Smooth muscle cell (in vitro differentiated cells): ENCODE measurements at regions not wholly inside any gene's neighbourhood (a gene's known extent, or its start where the extent isn't known, plus 50 kb on each side); places are given as distances from the start of the nearest gene placed in this dataset.

Experiments
- DNase-seq: peaks from one replicate; lab custom pipeline; 2025; ENCODE audit not compliant: unreplicated experiment; lab: John Stamatoyannopoulos, UW
- H2AFZ ChIP-seq: fragments of 200-600 bp; sonication (generic); 2 replicates; pipeline ENCODE4 v1.6.0; 2016; ENCODE audit warnings: antibody characterized with exemption, low read depth, mild to moderate bottlenecking
- H3F3A ChIP-seq: fragments of 200-600 bp; sonication (generic); 2 replicates; pipeline ENCODE4 v1.6.0; 2017; ENCODE audit warnings: antibody characterized with exemption, low read depth
- H3K27ac ChIP-seq: fragments of 200-600 bp; sonication (generic); 2 replicates; pipeline ENCODE4 v1.5.1; 2016; ENCODE audit warnings: low read depth, mild to moderate bottlenecking
- H3K27me3 ChIP-seq: fragments of 200-600 bp; sonication (generic); 2 replicates; pipeline ENCODE4 v1.6.1; 2016; ENCODE audit warnings: low read depth, mild to moderate bottlenecking
- H3K36me3 ChIP-seq: fragments of 200-600 bp; sonication (generic); 2 replicates; pipeline ENCODE4 v1.5.1; 2016; ENCODE audit warnings: low read depth
- H3K4me1 ChIP-seq: fragments of 200-600 bp; sonication (generic); 2 replicates; pipeline ENCODE4 v1.5.1; 2016; ENCODE audit warnings: low read depth
- H3K4me2 ChIP-seq: fragments of 200-600 bp; sonication (generic); 2 replicates; pipeline ENCODE4 v1.6.0; 2016; ENCODE audit warnings: mild to moderate bottlenecking
- H3K4me3 ChIP-seq: fragments of 200-600 bp; sonication (generic); 2 replicates; pipeline ENCODE4 v1.5.1; 2016; ENCODE audit warnings: mild to moderate bottlenecking
- H3K79me2 ChIP-seq: fragments of 200-600 bp; sonication (generic); 2 replicates; pipeline ENCODE4 v1.6.0; 2016; ENCODE audit warnings: low read depth, mild to moderate bottlenecking
- H3K9ac ChIP-seq: fragments of 200-600 bp; sonication (generic); 2 replicates; pipeline ENCODE4 v1.6.0; 2016; ENCODE audit warnings: low read depth
- H3K9me3 ChIP-seq: fragments of 200-600 bp; sonication (generic); replicated peaks from 2 replicates; pipeline ENCODE4 v1.5.1; 2016; ENCODE audit warnings: low read depth
- H4K20me1 ChIP-seq: fragments of 200-600 bp; sonication (generic); 2 replicates; pipeline ENCODE4 v1.6.0; 2016; ENCODE audit warnings: low read depth
- WGBS: methylation state at CpG from one replicate; pipeline ENCODE4 v1.1.7; 2016; ENCODE audit warnings: low lambda C conversion rate; 5-methylcytosine and 5-hydroxymethylcytosine counted together
- TF ChIP-seq, protein P1 (sequence below): fragments of 200-600 bp; sonication (generic); IDR thresholded peaks from 2 replicates; pipeline ENCODE4 v1.5.1; 2017; ENCODE audit warnings: borderline replicate concordance, mild to moderate bottlenecking, antibody characterized with exemption; ENCODE audit not compliant: insufficient read depth, poor library complexity, severe bottlenecking

DNA sequence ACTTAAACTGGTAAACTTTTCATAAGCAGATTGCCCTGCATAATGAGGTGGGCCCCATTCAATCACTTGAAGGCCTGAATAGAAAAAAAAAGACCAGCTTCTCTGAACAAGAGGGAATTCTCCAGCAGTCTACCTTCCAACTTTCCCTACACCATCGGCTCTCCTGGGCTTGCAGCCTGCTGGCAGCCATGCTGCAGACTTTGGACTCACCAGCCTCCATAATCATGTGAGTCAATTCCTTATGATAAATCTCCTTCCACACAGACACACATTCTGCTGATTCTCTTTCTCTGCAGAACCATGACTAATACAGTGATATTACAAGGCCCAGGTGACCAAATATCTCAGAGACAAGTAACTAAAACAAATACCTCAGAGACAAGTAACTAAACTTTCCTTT, 113.8 kb upstream of the WDR17 start:
- 95% methylated on average over 1 of the region's 1 CpG for WGBS
- H3K4me3 ChIP-seq: no peak overlapping the region
- H3K9ac ChIP-seq: no peak overlapping the region
- H3F3A ChIP-seq: no peaks in the 10 kb centered on the region
- no peak for DNase-seq
- H3K79me2 ChIP-seq: no peaks in the 10 kb centered on the region
- H3K9me3 ChIP-seq: no peaks in the 10 kb centered on the region
- H3K27me3 ChIP-seq: no peaks in the 10 kb centered on the region
- H2AFZ ChIP-seq: no peak overlapping the region
- no peaks in the 10 kb centered on the region for H3K4me1 ChIP-seq
- no peaks in the 10 kb centered on the region for H3K36me3 ChIP-seq
- H3K27ac ChIP-seq: no peak overlapping the region
- H3K4me2 ChIP-seq: no peak overlapping the region
- H4K20me1 ChIP-seq: no peaks in the 10 kb centered on the region
- TF ChIP-seq, protein P1, sequence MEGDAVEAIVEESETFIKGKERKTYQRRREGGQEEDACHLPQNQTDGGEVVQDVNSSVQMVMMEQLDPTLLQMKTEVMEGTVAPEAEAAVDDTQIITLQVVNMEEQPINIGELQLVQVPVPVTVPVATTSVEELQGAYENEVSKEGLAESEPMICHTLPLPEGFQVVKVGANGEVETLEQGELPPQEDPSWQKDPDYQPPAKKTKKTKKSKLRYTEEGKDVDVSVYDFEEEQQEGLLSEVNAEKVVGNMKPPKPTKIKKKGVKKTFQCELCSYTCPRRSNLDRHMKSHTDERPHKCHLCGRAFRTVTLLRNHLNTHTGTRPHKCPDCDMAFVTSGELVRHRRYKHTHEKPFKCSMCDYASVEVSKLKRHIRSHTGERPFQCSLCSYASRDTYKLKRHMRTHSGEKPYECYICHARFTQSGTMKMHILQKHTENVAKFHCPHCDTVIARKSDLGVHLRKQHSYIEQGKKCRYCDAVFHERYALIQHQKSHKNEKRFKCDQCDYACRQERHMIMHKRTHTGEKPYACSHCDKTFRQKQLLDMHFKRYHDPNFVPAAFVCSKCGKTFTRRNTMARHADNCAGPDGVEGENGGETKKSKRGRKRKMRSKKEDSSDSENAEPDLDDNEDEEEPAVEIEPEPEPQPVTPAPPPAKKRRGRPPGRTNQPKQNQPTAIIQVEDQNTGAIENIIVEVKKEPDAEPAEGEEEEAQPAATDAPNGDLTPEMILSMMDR: no peak

DNA sequence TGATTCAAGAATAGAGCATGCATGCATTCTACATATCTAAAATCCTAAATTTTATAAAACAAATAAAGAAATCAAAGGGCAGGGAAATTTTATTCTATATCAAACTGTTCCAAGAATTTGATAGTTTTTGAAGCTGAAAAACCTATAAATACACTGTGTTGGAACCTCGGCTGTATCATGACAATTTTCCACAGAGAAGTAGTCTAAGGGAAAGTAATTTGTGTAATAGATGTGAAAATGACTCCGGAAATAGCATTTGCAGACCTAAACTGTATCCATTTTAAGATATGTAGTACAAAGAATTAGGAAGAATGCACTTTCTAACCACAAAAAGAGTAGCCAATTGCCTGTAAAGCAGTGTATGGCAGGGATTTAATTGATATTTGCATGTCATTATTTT, 112.5 kb upstream of the WDR17 start:
- H2AFZ ChIP-seq: no peak overlapping the region
- no peaks in the 10 kb centered on the region for H3K4me1 ChIP-seq
- H3K79me2 ChIP-seq: no peaks in the 10 kb centered on the region
- H3K27me3 ChIP-seq: no peaks in the 10 kb centered on the region
- DNase-seq: no peak
- no peaks in the 10 kb centered on the region for H4K20me1 ChIP-seq
- no peaks in the 10 kb centered on the region for H3F3A ChIP-seq
- H3K9ac ChIP-seq: no peak overlapping the region
- H3K27ac ChIP-seq: no peak overlapping the region
- H3K4me2 ChIP-seq: no peak overlapping the region
- WGBS: 99% methylated on average over 2 of the region's 2 CpGs
- no peaks in the 10 kb centered on the region for H3K9me3 ChIP-seq
- no peaks in the 10 kb centered on the region for H3K36me3 ChIP-seq
- TF ChIP-seq, protein P1: no peak
- no peak overlapping the region for H3K4me3 ChIP-seq

DNA sequence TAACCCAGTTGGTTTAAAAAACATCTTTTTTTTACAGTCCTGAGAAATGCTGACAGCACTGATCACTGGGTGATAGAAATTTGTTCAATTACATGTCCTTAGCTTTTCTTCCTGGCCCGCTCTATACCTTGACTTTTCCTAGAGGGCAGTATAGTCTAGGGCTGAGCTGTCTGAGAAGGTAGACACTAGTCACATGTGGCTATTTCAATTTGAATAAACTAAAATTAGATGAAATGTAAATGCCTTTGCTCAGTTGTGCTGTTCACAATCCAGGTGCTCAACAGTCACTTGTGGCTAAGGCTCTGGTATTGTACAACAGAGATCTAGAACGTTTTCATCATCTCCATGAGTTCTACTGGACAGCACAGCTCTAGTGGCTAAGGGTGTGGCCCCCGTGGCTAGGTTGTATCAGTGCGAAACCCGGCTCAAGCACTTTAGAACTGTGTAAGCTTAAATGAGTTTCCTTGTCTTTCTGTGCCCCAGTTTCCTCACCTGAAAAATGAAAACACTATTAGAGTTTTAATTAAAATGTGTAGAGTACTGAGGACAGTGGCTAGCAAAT, 111.6 kb upstream of the WDR17 start:
- Histone ChIP-seq H4K20me1 (no peaks in the 10 kb centered on the region), H3K36me3 (no peaks in the 10 kb centered on the region), H3K9ac (no peak overlapping the region), H3K4me3 (no peak overlapping the region), H3K4me2 (no peak overlapping the region), H3K9me3 (no peaks in the 10 kb centered on the region), H3F3A (no peaks in the 10 kb centered on the region), H3K4me1 (no peaks in the 10 kb centered on the region), H2AFZ (no peak overlapping the region), H3K27ac (no peak overlapping the region), H3K27me3 (no peaks in the 10 kb centered on the region), H3K79me2 (no peaks in the 10 kb centered on the region)
- DNase-seq: no peak
- 88% methylated on average over 5 of the region's 5 CpGs for WGBS
- TF ChIP-seq, protein P1: no peak

DNA sequence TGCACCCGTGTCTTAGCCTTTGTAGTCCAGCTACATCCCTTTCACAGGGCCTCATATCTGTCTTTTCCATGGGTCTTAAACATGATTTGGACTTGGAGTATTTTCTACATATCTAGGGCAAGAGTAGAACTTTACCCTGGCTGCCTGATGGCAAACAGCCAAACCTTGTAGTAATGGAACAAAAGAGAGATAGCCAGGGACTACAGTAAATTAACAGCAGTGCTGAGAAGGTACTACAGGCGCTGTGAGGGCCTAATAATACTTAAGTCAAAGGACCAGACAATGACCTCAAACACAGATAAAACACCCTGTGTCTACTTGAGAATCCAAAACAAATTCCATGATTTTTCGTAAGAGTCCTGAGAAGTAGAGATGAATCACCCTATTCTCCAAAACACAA, 111.0 kb upstream of the WDR17 start:
- WGBS: 95% methylated on average over 3 of the region's 3 CpGs

More for the DNA sequence above, 111.0 kb upstream of the WDR17 start:
- H3K4me2 ChIP-seq: no peak overlapping the region
- H3K36me3 ChIP-seq: no peaks in the 10 kb centered on the region
- H3K27ac ChIP-seq: no peak overlapping the region
- DNase-seq: no peak
- no peaks in the 10 kb centered on the region for H3K79me2 ChIP-seq
- no peaks in the 10 kb centered on the region for H4K20me1 ChIP-seq
- H3F3A ChIP-seq: no peaks in the 10 kb centered on the region
- no peaks in the 10 kb centered on the region for H3K27me3 ChIP-seq
- no peak overlapping the region for H3K9ac ChIP-seq
- no peaks in the 10 kb centered on the region for H3K9me3 ChIP-seq
- no peak overlapping the region for H2AFZ ChIP-seq
- TF ChIP-seq, protein P1: no peak
- H3K4me1 ChIP-seq: no peaks in the 10 kb centered on the region
- no peak overlapping the region for H3K4me3 ChIP-seq
